Tibial nerve (tissue), 3 donors: ENCODE measurements at regions not wholly inside any gene's neighbourhood (a gene's known extent, or its start where the extent isn't known, plus 50 kb on each side); places are given as distances from the start of the nearest gene placed in this dataset.

ENCODE experiments used
- CTCF ChIP-seq, 5 experiments: fragments of 200-600 bp in 3 of 5; fragments of 450-650 bp in 2 of 5; sonication (generic) in 3 of 5; IDR thresholded peaks; one replicate each; pipeline ENCODE4 v1.5.1; 2016 to 2019; ENCODE audit warnings: antibody characterized with exemption in 5 of 5, mild to moderate bottlenecking in 3 of 5, moderate library complexity in 2 of 5
- POLR2A ChIP-seq, 2 donors: fragments of 450-650 bp; IDR thresholded peaks; one replicate each; pipeline ENCODE4 v1.6.1; 2017; ENCODE audit warnings: antibody characterized with exemption in 2 of 2, mild to moderate bottlenecking in 2 of 2, moderate library complexity in 2 of 2

GRCh38 chr9:100785946-100786345, 208.1 kb downstream of the CAVIN4 start:
- TF ChIP-seq CTCF (IDR thresholded peaks at IDR 0.05) (no peak), POLR2A (IDR thresholded peaks at IDR 0.05) (no peak)
